ENCODE measurements at regions not wholly inside any gene's neighbourhood (a gene's known extent, or its start where the extent isn't known, plus 50 kb on each side); places are given as distances from the start of the nearest gene placed in this dataset.

DNA sequence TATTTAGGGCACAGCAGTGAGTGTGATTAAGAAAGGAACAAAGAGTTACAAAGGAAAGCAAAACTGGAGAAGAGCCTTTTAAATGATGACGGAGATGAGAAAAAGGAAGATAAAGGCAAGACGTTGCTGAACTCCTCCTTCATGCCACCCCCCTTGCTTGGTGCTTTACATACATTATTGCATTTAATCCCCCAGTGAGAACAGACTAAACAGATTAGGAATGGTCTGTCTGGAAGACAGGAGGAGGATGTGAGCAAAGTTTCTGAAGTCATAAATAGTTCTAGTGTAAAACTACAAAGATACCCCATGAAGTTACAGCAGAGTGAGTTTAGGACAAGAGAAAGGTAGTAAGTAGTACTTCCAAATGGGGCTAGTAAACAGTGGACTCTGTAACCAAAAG lies 113.5 kb downstream of the PLCE1 start:
- TF ChIP-seq POLR2A (IDR thresholded peaks at IDR 0.05): no peak
- TF ChIP-seq, protein P1, sequence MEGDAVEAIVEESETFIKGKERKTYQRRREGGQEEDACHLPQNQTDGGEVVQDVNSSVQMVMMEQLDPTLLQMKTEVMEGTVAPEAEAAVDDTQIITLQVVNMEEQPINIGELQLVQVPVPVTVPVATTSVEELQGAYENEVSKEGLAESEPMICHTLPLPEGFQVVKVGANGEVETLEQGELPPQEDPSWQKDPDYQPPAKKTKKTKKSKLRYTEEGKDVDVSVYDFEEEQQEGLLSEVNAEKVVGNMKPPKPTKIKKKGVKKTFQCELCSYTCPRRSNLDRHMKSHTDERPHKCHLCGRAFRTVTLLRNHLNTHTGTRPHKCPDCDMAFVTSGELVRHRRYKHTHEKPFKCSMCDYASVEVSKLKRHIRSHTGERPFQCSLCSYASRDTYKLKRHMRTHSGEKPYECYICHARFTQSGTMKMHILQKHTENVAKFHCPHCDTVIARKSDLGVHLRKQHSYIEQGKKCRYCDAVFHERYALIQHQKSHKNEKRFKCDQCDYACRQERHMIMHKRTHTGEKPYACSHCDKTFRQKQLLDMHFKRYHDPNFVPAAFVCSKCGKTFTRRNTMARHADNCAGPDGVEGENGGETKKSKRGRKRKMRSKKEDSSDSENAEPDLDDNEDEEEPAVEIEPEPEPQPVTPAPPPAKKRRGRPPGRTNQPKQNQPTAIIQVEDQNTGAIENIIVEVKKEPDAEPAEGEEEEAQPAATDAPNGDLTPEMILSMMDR (IDR thresholded peaks at IDR 0.05): no peak

Measured in vagina (tissue), 2 donors.